Endothelial cell (in vitro differentiated cells): ENCODE measurements at regions not wholly inside any gene's neighbourhood (a gene's known extent, or its start where the extent isn't known, plus 50 kb on each side); places are given as distances from the start of the nearest gene placed in this dataset.
"Not testable (repeated sequence)": the region's sequence is repeated elsewhere in the genome, so short reads cannot be mapped to it uniquely, and the experiment has no call there.

ENCODE experiments used
- DNase-seq: peaks from one replicate; pipeline ENCODE4 v3.0.0; 2021; ENCODE audit warnings: low spot score
- H3K27ac Mint-ChIP-seq: one replicate; pipeline ENCODE4 v1.8.0; 2021; ENCODE audit warnings: mixed read lengths, inconsistent platforms; ENCODE audit not compliant: unreplicated experiment
- H3K27me3 Mint-ChIP-seq: one replicate; pipeline ENCODE4 v1.8.0; 2021; ENCODE audit warnings: mild to moderate bottlenecking, moderate library complexity, mixed read lengths, inconsistent platforms; ENCODE audit not compliant: unreplicated experiment
- H3K36me3 Mint-ChIP-seq: one replicate; pipeline ENCODE4 v1.8.0; 2021; ENCODE audit warnings: mild to moderate bottlenecking, low read depth, mixed read lengths, inconsistent platforms; ENCODE audit not compliant: unreplicated experiment
- H3K4me1 Mint-ChIP-seq: one replicate; pipeline ENCODE4 v1.8.0; 2021; ENCODE audit warnings: mild to moderate bottlenecking, mixed read lengths, inconsistent platforms; ENCODE audit not compliant: unreplicated experiment
- H3K4me3 Mint-ChIP-seq: one replicate; pipeline ENCODE4 v1.8.0; 2021; ENCODE audit warnings: mild to moderate bottlenecking, mixed read lengths, inconsistent platforms; ENCODE audit not compliant: unreplicated experiment
- H3K9me3 Mint-ChIP-seq: one replicate; pipeline ENCODE4 v1.8.0; 2021; ENCODE audit warnings: mixed read lengths, inconsistent platforms; ENCODE audit not compliant: unreplicated experiment
- CTCF ChIP-seq: fragments of 200-600 bp; sonication (generic); IDR thresholded peaks from one replicate; pipeline ENCODE4 v1.5.0; 2021; ENCODE audit warnings: antibody characterized with exemption; ENCODE audit not compliant: unreplicated experiment

GRCh38 chr9:40914772-40915659 lies 213.5 kb downstream of the FOXD4L6 start:
- no peak for DNase-seq
- Mint-ChIP-seq H3K4me1 (no peaks in the 10 kb centered on the region), H3K27me3 (peaks cover 33% of the 10 kb centered on the region), H3K27ac (no peak overlapping the region), H3K36me3 (peaks cover 22% of the 10 kb centered on the region), H3K4me3 (no peak overlapping the region), H3K9me3 (peaks cover 63% of the 10 kb centered on the region)
- TF ChIP-seq CTCF = no peak

- Mint-ChIP-seq H3K27me3 (peaks cover 33% of the 10 kb centered on the region), H3K9me3 (peaks cover 61% of the 10 kb centered on the region), H3K4me3 (no peak overlapping the region), H3K27ac (no peak overlapping the region), H3K4me1 (no peaks in the 10 kb centered on the region), H3K36me3 (peaks cover 25% of the 10 kb centered on the region)
- DNase-seq = no peak
- no peak for TF ChIP-seq CTCF
Observed at GRCh38 chr9:40913928-40914673, 214.4 kb downstream of the FOXD4L6 start.

GRCh38 chr9:40913096-40913719 lies 215.3 kb downstream of the FOXD4L6 start:
- Mint-ChIP-seq H3K4me1 (no peaks in the 10 kb centered on the region), H3K9me3 (peaks cover 70% of the 10 kb centered on the region), H3K27me3 (peaks cover 38% of the 10 kb centered on the region), H3K4me3 (no peak overlapping the region), H3K36me3 (peaks cover 27% of the 10 kb centered on the region), H3K27ac (no peak overlapping the region)
- no peak for DNase-seq
- TF ChIP-seq CTCF = no peak

GRCh38 chr9:40912679-40913078 lies 215.8 kb downstream of the FOXD4L6 start:
- peaks cover 32% of the 10 kb centered on the region for H3K36me3 Mint-ChIP-seq
- not testable (repeated sequence) for H3K4me1 Mint-ChIP-seq, H3K4me3 Mint-ChIP-seq, DNase-seq, H3K27ac Mint-ChIP-seq
- H3K27me3 Mint-ChIP-seq = peaks cover 35% of the 10 kb centered on the region
- H3K9me3 Mint-ChIP-seq = peaks cover 75% of the 10 kb centered on the region

- peaks cover 43% of the 10 kb centered on the region for H3K36me3 Mint-ChIP-seq
- no peaks in the 10 kb centered on the region for H3K4me1 Mint-ChIP-seq
- peaks cover 34% of the 10 kb centered on the region for H3K27me3 Mint-ChIP-seq
- no peak overlapping the region for H3K27ac Mint-ChIP-seq
- no peak for TF ChIP-seq CTCF
- H3K4me3 Mint-ChIP-seq = no peak overlapping the region
- DNase-seq = no peak
- H3K9me3 Mint-ChIP-seq = peaks cover 79% of the 10 kb centered on the region
Observed at GRCh38 chr9:40911647-40912046, 216.8 kb downstream of the FOXD4L6 start.

GRCh38 chr9:40910995-40911394 lies 217.5 kb downstream of the FOXD4L6 start:
- peaks cover 41% of the 10 kb centered on the region for H3K36me3 Mint-ChIP-seq
- peaks cover 78% of the 10 kb centered on the region for H3K9me3 Mint-ChIP-seq
- not testable (repeated sequence) for H3K4me1 Mint-ChIP-seq, H3K27ac Mint-ChIP-seq, DNase-seq
- H3K4me3 Mint-ChIP-seq = peak overlapping the region; percentile 34
- H3K27me3 Mint-ChIP-seq = peaks cover 34% of the 10 kb centered on the region
